NCI-H2227 (cell line): ENCODE measurements at regions not wholly inside any gene's neighbourhood (a gene's known extent, or its start where the extent isn't known, plus 50 kb on each side); places are given as distances from the start of the nearest gene placed in this dataset.
"Not testable (repeated sequence)": the region's sequence is repeated elsewhere in the genome, so short reads cannot be mapped to it uniquely, and the experiment has no call there.

Experiments
- DNase-seq: peaks from one replicate; lab custom pipeline; 2025; ENCODE audit not compliant: unreplicated experiment; lab: John Stamatoyannopoulos, UW

GRCh38 chr3:31179768-31180167 lies 285.3 kb upstream of the GADL1 start:
- DNase-seq, result no peak

GRCh38 chr3:31180274-31180673 lies 285.8 kb upstream of the GADL1 start:
- DNase-seq, result no peak

- DNase-seq, result no peak
These were observed 287.2 kb upstream of the GADL1 start for GRCh38 chr3:31181661-31182060.

GRCh38 chr3:31182661-31183060 lies 288.2 kb upstream of the GADL1 start:
- DNase-seq, result no peak

GRCh38 chr3:31184261-31185061 lies 290.0 kb upstream of the GADL1 start:
- no peak for DNase-seq

- DNase-seq, result no peak
These were observed 290.5 kb upstream of the GADL1 start for GRCh38 chr3:31185062-31185357.

GRCh38 chr3:31186041-31186440 lies 291.6 kb upstream of the GADL1 start:
- no peak for DNase-seq

GRCh38 chr3:31187380-31187779 lies 292.9 kb upstream of the GADL1 start:
- DNase-seq, result no peak

GRCh38 chr3:31188112-31188511 lies 293.7 kb upstream of the GADL1 start:
- no peak for DNase-seq

GRCh38 chr3:31189330-31189729 lies 294.9 kb upstream of the GADL1 start:
- DNase-seq, result no peak

- DNase-seq, result no peak
These were observed 295.5 kb upstream of the GADL1 start for GRCh38 chr3:31189971-31190370.

GRCh38 chr3:31191354-31191753 lies 296.9 kb upstream of the GADL1 start:
- no peak for DNase-seq

GRCh38 chr3:31193429-31193828 lies 299.0 kb upstream of the GADL1 start:
- DNase-seq, result no peak

GRCh38 chr3:31193871-31194270 lies 299.4 kb upstream of the GADL1 start:
- DNase-seq, result no peak

- no peak for DNase-seq
These were observed 301.8 kb upstream of the GADL1 start for GRCh38 chr3:31196261-31196660.

GRCh38 chr3:31196881-31197364 lies 302.5 kb upstream of the GADL1 start:
- no peak for DNase-seq

- DNase-seq, result no peak
These were observed 303.5 kb upstream of the GADL1 start for GRCh38 chr3:31197941-31198340.

- DNase-seq, result no peak
These were observed 304.4 kb upstream of the GADL1 start for GRCh38 chr3:31198890-31199289.

GRCh38 chr3:31203960-31204795 lies 309.7 kb upstream of the GADL1 start:
- no peak for DNase-seq

- not testable (repeated sequence) for DNase-seq
These were observed 310.3 kb upstream of the GADL1 start for GRCh38 chr3:31204796-31205056.

GRCh38 chr3:31210068-31210645 lies 315.7 kb upstream of the GADL1 start:
- DNase-seq, result no peak

GRCh38 chr3:31213869-31214486 lies 318.7 kb upstream of the STT3B start:
- DNase-seq, result no peak
